Gastrocnemius medialis (tissue), 4 donors: ENCODE measurements at regions not wholly inside any gene's neighbourhood (a gene's known extent, or its start where the extent isn't known, plus 50 kb on each side); places are given as distances from the start of the nearest gene placed in this dataset.

Experiments used
- POLR2A ChIP-seq, 2 donors: fragments of 450-650 bp; IDR thresholded peaks; one replicate each; pipeline ENCODE4 v1.6.1; 2017; ENCODE audit warnings: antibody characterized with exemption in 2 of 2, mild to moderate bottlenecking in 2 of 2, moderate library complexity in 2 of 2
- TF ChIP-seq, protein P1 (sequence below), 5 experiments: fragments of 450-650 bp in 3 of 5; fragments of 200-600 bp in 2 of 5; sonication (generic) in 2 of 5; IDR thresholded peaks in 4 of 5; conservative IDR thresholded peaks in 1 of 5; 1 replicate in 4 of 5; 2 replicates in 1 of 5; pipeline ENCODE4 v1.5.1; 2016 to 2019; ENCODE audit warnings: antibody characterized with exemption in 5 of 5, mild to moderate bottlenecking in 3 of 5, moderate library complexity in 3 of 5

DNA sequence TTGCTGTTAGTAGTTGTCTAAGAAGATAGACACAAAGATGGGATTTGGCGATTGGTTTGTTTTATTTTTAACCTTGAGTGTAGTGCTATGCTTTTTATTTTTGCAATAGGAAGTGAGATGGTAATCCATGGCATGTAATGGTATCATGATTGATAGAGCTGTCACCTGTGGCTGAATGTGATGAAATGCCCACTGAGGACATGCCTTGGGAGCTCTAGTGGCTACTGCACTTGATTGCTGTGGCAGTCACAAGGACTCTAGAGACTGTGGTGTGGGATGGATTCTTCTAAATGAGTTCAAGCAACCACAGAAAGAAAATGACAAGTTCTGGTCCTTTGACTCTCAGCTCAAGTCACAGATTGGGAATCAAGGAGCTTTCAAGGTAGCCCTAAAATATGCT lies 139.4 kb downstream of the CYRIA start:
- TF ChIP-seq, protein P1, sequence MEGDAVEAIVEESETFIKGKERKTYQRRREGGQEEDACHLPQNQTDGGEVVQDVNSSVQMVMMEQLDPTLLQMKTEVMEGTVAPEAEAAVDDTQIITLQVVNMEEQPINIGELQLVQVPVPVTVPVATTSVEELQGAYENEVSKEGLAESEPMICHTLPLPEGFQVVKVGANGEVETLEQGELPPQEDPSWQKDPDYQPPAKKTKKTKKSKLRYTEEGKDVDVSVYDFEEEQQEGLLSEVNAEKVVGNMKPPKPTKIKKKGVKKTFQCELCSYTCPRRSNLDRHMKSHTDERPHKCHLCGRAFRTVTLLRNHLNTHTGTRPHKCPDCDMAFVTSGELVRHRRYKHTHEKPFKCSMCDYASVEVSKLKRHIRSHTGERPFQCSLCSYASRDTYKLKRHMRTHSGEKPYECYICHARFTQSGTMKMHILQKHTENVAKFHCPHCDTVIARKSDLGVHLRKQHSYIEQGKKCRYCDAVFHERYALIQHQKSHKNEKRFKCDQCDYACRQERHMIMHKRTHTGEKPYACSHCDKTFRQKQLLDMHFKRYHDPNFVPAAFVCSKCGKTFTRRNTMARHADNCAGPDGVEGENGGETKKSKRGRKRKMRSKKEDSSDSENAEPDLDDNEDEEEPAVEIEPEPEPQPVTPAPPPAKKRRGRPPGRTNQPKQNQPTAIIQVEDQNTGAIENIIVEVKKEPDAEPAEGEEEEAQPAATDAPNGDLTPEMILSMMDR (IDR thresholded peaks at IDR 0.05 in 4 of 5, conservative IDR thresholded peaks at IDR 0.05 in 1 of 5), result no peak
- no peak for TF ChIP-seq POLR2A (IDR thresholded peaks at IDR 0.05)
